Testis (tissue), 2 donors: ENCODE measurements at regions not wholly inside any gene's neighbourhood (a gene's known extent, or its start where the extent isn't known, plus 50 kb on each side); places are given as distances from the start of the nearest gene placed in this dataset.
"Not testable (repeated sequence)": the region's sequence is repeated elsewhere in the genome, so short reads cannot be mapped to it uniquely, and the experiment has no call there.

ENCODE experiments used
- DNase-seq: peaks from one replicate; pipeline ENCODE4 v3.0.0-alpha.2; 2019
- H3K27ac ChIP-seq, 2 donors: fragments of 200-600 bp; sonication (generic); one replicate each; pipeline ENCODE4 v1.5.1; 2019
- H3K27me3 ChIP-seq: fragments of 200-600 bp; sonication (generic); one replicate; pipeline ENCODE4 v1.5.1; 2019
- H3K36me3 ChIP-seq: fragments of 200-600 bp; sonication (generic); one replicate; pipeline ENCODE4 v1.5.1; 2017; ENCODE audit warnings: low read depth; ENCODE audit errors: missing control alignments
- H3K4me1 ChIP-seq: fragments of 200-600 bp; sonication (generic); one replicate; pipeline ENCODE4 v1.5.1; 2019
- H3K4me3 ChIP-seq, 2 donors: fragments of 200-600 bp; sonication (generic); one replicate each; pipeline ENCODE4 v1.5.1; 2017 to 2019
- H3K9me3 ChIP-seq: fragments of 200-600 bp; sonication (generic); one replicate; pipeline ENCODE4 v1.5.1; 2017
- CTCF ChIP-seq, 3 experiments: fragments of 450-650 bp in 2 of 3; fragments of 200-600 bp in 1 of 3; sonication (generic) in 1 of 3; IDR thresholded peaks; one replicate each; pipeline ENCODE4 v1.5.1; 2016 to 2019; ENCODE audit warnings: antibody characterized with exemption in 3 of 3, mild to moderate bottlenecking in 2 of 3, moderate library complexity in 1 of 3
- POLR2A ChIP-seq: fragments of 450-650 bp; IDR thresholded peaks from one replicate; pipeline ENCODE4 v1.6.1; 2017; ENCODE audit warnings: antibody characterized with exemption, mild to moderate bottlenecking, moderate library complexity
- WGBS, 2 donors: methylation state at CpG; one replicate each; pipeline ENCODE4 v1.1.5; 2018; 5-methylcytosine and 5-hydroxymethylcytosine counted together
- intact Hi-C: fragments of 100-400 bp; cut with DNase I; formaldehyde crosslinking; loops from one replicate; pipeline ENCODE4 v1.15.1; 2023; ENCODE audit warnings: low total_unique reads

GRCh38 chr9:13443346-13444244 is 164.1 kb upstream of the MPDZ start:
- no peak for TF ChIP-seq CTCF (IDR thresholded peaks at IDR 0.05)
- no peak for TF ChIP-seq POLR2A
- H3K4me3 ChIP-seq = no peak overlapping the region

GRCh38 chr9:13439685-13440476 is 160.4 kb upstream of the MPDZ start:
- no peaks in the 10 kb centered on the region for H3K27me3 ChIP-seq
- no peaks in the 10 kb centered on the region for H3K4me1 ChIP-seq
- no peaks in the 10 kb centered on the region for H3K36me3 ChIP-seq
- no peak overlapping the region for H3K4me3 ChIP-seq
- H3K27ac ChIP-seq = no peak overlapping the region
- TF ChIP-seq CTCF (IDR thresholded peaks at IDR 0.05) = no peak
- TF ChIP-seq POLR2A = no peak
- intact Hi-C loops = no loop called here
- no peak for DNase-seq
- WGBS, 2 donors = 69 to 71% methylated on average over 3 of the region's 3 CpGs
- no peaks in the 10 kb centered on the region for H3K9me3 ChIP-seq

More at GRCh38 chr9:13443346-13444244, 164.1 kb upstream of the MPDZ start:
- Histone ChIP-seq H3K9me3 (no peaks in the 10 kb centered on the region), H3K4me1 (no peaks in the 10 kb centered on the region), H3K27me3 (no peaks in the 10 kb centered on the region), H3K36me3 (no peaks in the 10 kb centered on the region), H3K27ac (no peak overlapping the region)
- DNase-seq = peak; percentile 22
- intact Hi-C loops = no loop called here
- 45 to 60% methylated on average over 18 of the region's 18 CpGs for WGBS, 2 donors

GRCh38 chr9:13437866-13438265 is 158.4 kb upstream of the MPDZ start:
- 79 to 85% methylated on average over 1 of the region's 1 CpG for WGBS, 2 donors
- Histone ChIP-seq H3K9me3 (no peaks in the 10 kb centered on the region), H3K27me3 (no peaks in the 10 kb centered on the region), H3K27ac (no peak overlapping the region), H3K4me3 (no peak overlapping the region), H3K4me1 (no peaks in the 10 kb centered on the region), H3K36me3 (no peaks in the 10 kb centered on the region)
- intact Hi-C loops = no loop called here
- DNase-seq = no peak
- no peak for TF ChIP-seq POLR2A
- TF ChIP-seq CTCF (IDR thresholded peaks at IDR 0.05) = no peak

GRCh38 chr9:13436591-13436990 is 157.1 kb upstream of the MPDZ start:
- no peak overlapping the region for H3K27ac ChIP-seq
- no peaks in the 10 kb centered on the region for H3K27me3 ChIP-seq
- DNase-seq = no peak
- H3K36me3 ChIP-seq = no peaks in the 10 kb centered on the region
- no peak for TF ChIP-seq POLR2A
- TF ChIP-seq CTCF (IDR thresholded peaks at IDR 0.05) = no peak
- H3K9me3 ChIP-seq = no peaks in the 10 kb centered on the region
- H3K4me1 ChIP-seq = no peaks in the 10 kb centered on the region
- 92 to 95% methylated on average over 1 of the region's 1 CpG for WGBS, 2 donors
- intact Hi-C loops = no loop called here
- no peak overlapping the region for H3K4me3 ChIP-seq

GRCh38 chr9:13433453-13433852 is 154.0 kb upstream of the MPDZ start:
- H3K27ac ChIP-seq, H3K27me3 ChIP-seq, DNase-seq, H3K36me3 ChIP-seq, H3K4me3 ChIP-seq, H3K4me1 ChIP-seq, intact Hi-C loops, H3K9me3 ChIP-seq: not testable (repeated sequence)
- WGBS, 2 donors = 77 to 87% methylated on average over 4 of the region's 4 CpGs
